ENCODE measurements at regions not wholly inside any gene's neighbourhood (a gene's known extent, or its start where the extent isn't known, plus 50 kb on each side); places are given as distances from the start of the nearest gene placed in this dataset.

GRCh38 chr9:106023455-106023854 lies 329.1 kb downstream of the TMEM38B start:
- TF ChIP-seq, protein P1, sequence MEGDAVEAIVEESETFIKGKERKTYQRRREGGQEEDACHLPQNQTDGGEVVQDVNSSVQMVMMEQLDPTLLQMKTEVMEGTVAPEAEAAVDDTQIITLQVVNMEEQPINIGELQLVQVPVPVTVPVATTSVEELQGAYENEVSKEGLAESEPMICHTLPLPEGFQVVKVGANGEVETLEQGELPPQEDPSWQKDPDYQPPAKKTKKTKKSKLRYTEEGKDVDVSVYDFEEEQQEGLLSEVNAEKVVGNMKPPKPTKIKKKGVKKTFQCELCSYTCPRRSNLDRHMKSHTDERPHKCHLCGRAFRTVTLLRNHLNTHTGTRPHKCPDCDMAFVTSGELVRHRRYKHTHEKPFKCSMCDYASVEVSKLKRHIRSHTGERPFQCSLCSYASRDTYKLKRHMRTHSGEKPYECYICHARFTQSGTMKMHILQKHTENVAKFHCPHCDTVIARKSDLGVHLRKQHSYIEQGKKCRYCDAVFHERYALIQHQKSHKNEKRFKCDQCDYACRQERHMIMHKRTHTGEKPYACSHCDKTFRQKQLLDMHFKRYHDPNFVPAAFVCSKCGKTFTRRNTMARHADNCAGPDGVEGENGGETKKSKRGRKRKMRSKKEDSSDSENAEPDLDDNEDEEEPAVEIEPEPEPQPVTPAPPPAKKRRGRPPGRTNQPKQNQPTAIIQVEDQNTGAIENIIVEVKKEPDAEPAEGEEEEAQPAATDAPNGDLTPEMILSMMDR (IDR thresholded peaks at IDR 0.05): no peak
- TF ChIP-seq POLR2A (IDR thresholded peaks at IDR 0.05): no peak
